OCI-LY3 (cell line): ENCODE measurements at regions not wholly inside any gene's neighbourhood (a gene's known extent, or its start where the extent isn't known, plus 50 kb on each side); places are given as distances from the start of the nearest gene placed in this dataset.

ENCODE experiments used
- CTCF ChIP-seq: fragments of 200-600, 300-600 bp; sonication (generic); IDR thresholded peaks from 2 replicates; pipeline ENCODE4 v1.5.1; 2014; ENCODE audit warnings: antibody characterized with exemption, low read length, low read depth
- EZH2phosphoT487 ChIP-seq: fragments of 200-600 bp; shearing (Covaris generic); IDR thresholded peaks from 2 replicates; pipeline ENCODE4 v1.6.1; 2018; ENCODE audit warnings: antibody characterized with exemption, mixed run types, low read depth

GRCh38 chr14:87076922-87077321 is 916.1 kb downstream of the GALC start:
- TF ChIP-seq CTCF (no peak), EZH2phosphoT487 (no peak)
